Smooth muscle cell (in vitro differentiated cells): ENCODE measurements at regions not wholly inside any gene's neighbourhood (a gene's known extent, or its start where the extent isn't known, plus 50 kb on each side); places are given as distances from the start of the nearest gene placed in this dataset.

Experiments used
- DNase-seq: peaks from one replicate; lab custom pipeline; 2025; ENCODE audit not compliant: unreplicated experiment; lab: John Stamatoyannopoulos, UW
- H2AFZ ChIP-seq: fragments of 200-600 bp; sonication (generic); 2 replicates; pipeline ENCODE4 v1.6.0; 2016; ENCODE audit warnings: antibody characterized with exemption, low read depth, mild to moderate bottlenecking
- H3F3A ChIP-seq: fragments of 200-600 bp; sonication (generic); 2 replicates; pipeline ENCODE4 v1.6.0; 2017; ENCODE audit warnings: antibody characterized with exemption, low read depth
- H3K27ac ChIP-seq: fragments of 200-600 bp; sonication (generic); 2 replicates; pipeline ENCODE4 v1.5.1; 2016; ENCODE audit warnings: low read depth, mild to moderate bottlenecking
- H3K27me3 ChIP-seq: fragments of 200-600 bp; sonication (generic); 2 replicates; pipeline ENCODE4 v1.6.1; 2016; ENCODE audit warnings: low read depth, mild to moderate bottlenecking
- H3K36me3 ChIP-seq: fragments of 200-600 bp; sonication (generic); 2 replicates; pipeline ENCODE4 v1.5.1; 2016; ENCODE audit warnings: low read depth
- H3K4me1 ChIP-seq: fragments of 200-600 bp; sonication (generic); 2 replicates; pipeline ENCODE4 v1.5.1; 2016; ENCODE audit warnings: low read depth
- H3K4me2 ChIP-seq: fragments of 200-600 bp; sonication (generic); 2 replicates; pipeline ENCODE4 v1.6.0; 2016; ENCODE audit warnings: mild to moderate bottlenecking
- H3K4me3 ChIP-seq: fragments of 200-600 bp; sonication (generic); 2 replicates; pipeline ENCODE4 v1.5.1; 2016; ENCODE audit warnings: mild to moderate bottlenecking
- H3K79me2 ChIP-seq: fragments of 200-600 bp; sonication (generic); 2 replicates; pipeline ENCODE4 v1.6.0; 2016; ENCODE audit warnings: low read depth, mild to moderate bottlenecking
- H3K9ac ChIP-seq: fragments of 200-600 bp; sonication (generic); 2 replicates; pipeline ENCODE4 v1.6.0; 2016; ENCODE audit warnings: low read depth
- H3K9me3 ChIP-seq: fragments of 200-600 bp; sonication (generic); replicated peaks from 2 replicates; pipeline ENCODE4 v1.5.1; 2016; ENCODE audit warnings: low read depth
- H4K20me1 ChIP-seq: fragments of 200-600 bp; sonication (generic); 2 replicates; pipeline ENCODE4 v1.6.0; 2016; ENCODE audit warnings: low read depth
- WGBS: methylation state at CpG from one replicate; pipeline ENCODE4 v1.1.7; 2016; ENCODE audit warnings: low lambda C conversion rate; 5-methylcytosine and 5-hydroxymethylcytosine counted together
- TF ChIP-seq, protein P1 (sequence below): fragments of 200-600 bp; sonication (generic); IDR thresholded peaks from 2 replicates; pipeline ENCODE4 v1.5.1; 2017; ENCODE audit warnings: borderline replicate concordance, mild to moderate bottlenecking, antibody characterized with exemption; ENCODE audit not compliant: insufficient read depth, poor library complexity, severe bottlenecking

- no peaks in the 10 kb centered on the region for H3K79me2 ChIP-seq
- DNase-seq = no peak
Observed at GRCh38 chr20:24746351-24746685, 202.8 kb upstream of the CST7 start.

GRCh38 chr20:24747010-24747712, 201.9 kb upstream of the CST7 start:
- H3K4me2 ChIP-seq = no peak overlapping the region
- no peaks in the 10 kb centered on the region for H3K9me3 ChIP-seq
- no peaks in the 10 kb centered on the region for H4K20me1 ChIP-seq
- H3K36me3 ChIP-seq = no peaks in the 10 kb centered on the region
- no peaks in the 10 kb centered on the region for H3K79me2 ChIP-seq
- TF ChIP-seq, protein P1, sequence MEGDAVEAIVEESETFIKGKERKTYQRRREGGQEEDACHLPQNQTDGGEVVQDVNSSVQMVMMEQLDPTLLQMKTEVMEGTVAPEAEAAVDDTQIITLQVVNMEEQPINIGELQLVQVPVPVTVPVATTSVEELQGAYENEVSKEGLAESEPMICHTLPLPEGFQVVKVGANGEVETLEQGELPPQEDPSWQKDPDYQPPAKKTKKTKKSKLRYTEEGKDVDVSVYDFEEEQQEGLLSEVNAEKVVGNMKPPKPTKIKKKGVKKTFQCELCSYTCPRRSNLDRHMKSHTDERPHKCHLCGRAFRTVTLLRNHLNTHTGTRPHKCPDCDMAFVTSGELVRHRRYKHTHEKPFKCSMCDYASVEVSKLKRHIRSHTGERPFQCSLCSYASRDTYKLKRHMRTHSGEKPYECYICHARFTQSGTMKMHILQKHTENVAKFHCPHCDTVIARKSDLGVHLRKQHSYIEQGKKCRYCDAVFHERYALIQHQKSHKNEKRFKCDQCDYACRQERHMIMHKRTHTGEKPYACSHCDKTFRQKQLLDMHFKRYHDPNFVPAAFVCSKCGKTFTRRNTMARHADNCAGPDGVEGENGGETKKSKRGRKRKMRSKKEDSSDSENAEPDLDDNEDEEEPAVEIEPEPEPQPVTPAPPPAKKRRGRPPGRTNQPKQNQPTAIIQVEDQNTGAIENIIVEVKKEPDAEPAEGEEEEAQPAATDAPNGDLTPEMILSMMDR = no peak
- 81% methylated on average over 10 of the region's 10 CpGs for WGBS
- H3F3A ChIP-seq = no peaks in the 10 kb centered on the region
- no peak overlapping the region for H3K4me3 ChIP-seq
- H3K27me3 ChIP-seq = no peaks in the 10 kb centered on the region
- no peak overlapping the region for H2AFZ ChIP-seq
- no peak overlapping the region for H3K9ac ChIP-seq
- H3K27ac ChIP-seq = no peak overlapping the region
- DNase-seq = no peak
- H3K4me1 ChIP-seq = no peaks in the 10 kb centered on the region

More at GRCh38 chr20:24746351-24746685, 202.8 kb upstream of the CST7 start:
- H3F3A ChIP-seq = no peaks in the 10 kb centered on the region
- no peak overlapping the region for H3K4me3 ChIP-seq
- no peak overlapping the region for H3K27ac ChIP-seq
- no peak overlapping the region for H3K9ac ChIP-seq
- H2AFZ ChIP-seq = no peak overlapping the region
- H3K27me3 ChIP-seq = no peaks in the 10 kb centered on the region
- TF ChIP-seq, protein P1 = no peak
- no peaks in the 10 kb centered on the region for H3K9me3 ChIP-seq
- 77% methylated on average over 12 of the region's 12 CpGs for WGBS
- H3K4me1 ChIP-seq = no peaks in the 10 kb centered on the region
- no peaks in the 10 kb centered on the region for H3K36me3 ChIP-seq
- no peaks in the 10 kb centered on the region for H4K20me1 ChIP-seq
- no peak overlapping the region for H3K4me2 ChIP-seq

GRCh38 chr20:24747881-24748595, 201.0 kb upstream of the CST7 start:
- H4K20me1 ChIP-seq = no peaks in the 10 kb centered on the region

More at GRCh38 chr20:24747881-24748595, 201.0 kb upstream of the CST7 start:
- no peak for DNase-seq
- no peak overlapping the region for H2AFZ ChIP-seq
- H3K27me3 ChIP-seq = no peaks in the 10 kb centered on the region
- 86% methylated on average over 5 of the region's 5 CpGs for WGBS
- H3F3A ChIP-seq = no peaks in the 10 kb centered on the region
- no peaks in the 10 kb centered on the region for H3K9me3 ChIP-seq
- H3K4me3 ChIP-seq = no peak overlapping the region
- H3K79me2 ChIP-seq = no peaks in the 10 kb centered on the region
- TF ChIP-seq, protein P1 = no peak
- no peaks in the 10 kb centered on the region for H3K4me1 ChIP-seq
- no peaks in the 10 kb centered on the region for H3K36me3 ChIP-seq
- H3K4me2 ChIP-seq = no peak overlapping the region
- H3K27ac ChIP-seq = no peak overlapping the region
- no peak overlapping the region for H3K9ac ChIP-seq
